ENCODE measurements at regions not wholly inside any gene's neighbourhood (a gene's known extent, or its start where the extent isn't known, plus 50 kb on each side); places are given as distances from the start of the nearest gene placed in this dataset.

GRCh38 chr9:93864032-93864431 lies 91.1 kb downstream of the BARX1 start:
- TF ChIP-seq SUZ12 (IDR thresholded peaks at IDR 0.05): no peak
- no peak for TF ChIP-seq ARNT (IDR thresholded peaks at IDR 0.05)
- no peak for TF ChIP-seq FOXA1 (IDR thresholded peaks at IDR 0.05)
- TF ChIP-seq PKNOX1 (IDR thresholded peaks at IDR 0.05): no peak
- no peak for TF ChIP-seq SP1 (IDR thresholded peaks at IDR 0.05)

Measured in HEK293T (cell line).